ENCODE measurements at regions not wholly inside any gene's neighbourhood (a gene's known extent, or its start where the extent isn't known, plus 50 kb on each side); places are given as distances from the start of the nearest gene placed in this dataset.

GRCh38 chr14:87522575-87522974, 470.4 kb downstream of the GALC start:
- Histone ChIP-seq H3K4me1 (ENCODE audit: low read length) (peaks cover 31% of the 10 kb centered on the region), H3K9me3 (replicated peaks; ENCODE audit: insufficient read depth, low read length) (no peaks in the 10 kb centered on the region), H2AFZ (ENCODE audit: low read length) (no peak overlapping the region), H3K36me3 (replicated peaks; ENCODE audit: insufficient read depth, low read length) (no peaks in the 10 kb centered on the region), H3K4me3 (ENCODE audit: low read length) (no peak overlapping the region), H3K4me2 (ENCODE audit: low read depth, low read length) (no peak overlapping the region; the same call in 1 of the 2 replicates), H3K27ac (ENCODE audit: low read length) (peak overlapping the region; percentile 99; the same call in 1 of the 2 replicates), H3K9ac (ENCODE audit: low read length) (no peak overlapping the region), H4K20me1 (ENCODE audit: insufficient read depth, low read length) (no peaks in the 10 kb centered on the region), H3F3A (ENCODE audit: insufficient read depth, low read length) (peaks cover 23% of the 10 kb centered on the region), H3K9me2 (replicated peaks; ENCODE audit: insufficient read depth, low read length) (no peaks in the 10 kb centered on the region), H3K79me2 (ENCODE audit: low read length) (no peaks in the 10 kb centered on the region), H3K27me3 (replicated peaks; ENCODE audit: insufficient read depth, low read length) (no peaks in the 10 kb centered on the region)
- DNase-seq, result peak; percentile 67
- no peak for TF ChIP-seq EZH2phosphoT487 (IDR thresholded peaks at IDR 0.05; ENCODE audit: low read length)
- no peak for TF ChIP-seq EZH2 (optimal IDR thresholded peaks at IDR 0.05; ENCODE audit: low read depth, low read length)
- TF ChIP-seq CTCF (IDR thresholded peaks at IDR 0.05; ENCODE audit: low read length), result peak; percentile 34

DNA sequence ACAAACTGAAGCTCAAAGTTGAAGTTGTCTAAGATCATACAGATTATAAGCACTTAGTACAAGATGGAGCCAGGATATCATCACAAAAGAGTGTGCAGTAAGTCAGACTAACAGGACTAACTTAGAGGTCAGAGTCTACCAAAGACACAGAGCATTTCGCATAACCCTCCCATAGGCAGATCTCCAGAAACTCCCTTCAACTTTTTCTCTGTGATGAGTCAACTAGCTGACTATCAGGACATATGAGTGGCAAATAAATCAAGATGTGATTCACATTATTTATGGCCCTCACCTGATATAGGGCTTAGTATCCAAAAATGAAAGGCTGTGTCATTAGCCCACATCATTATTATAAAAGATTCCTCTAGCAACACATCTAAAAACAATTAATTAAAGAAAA, 484.6 kb downstream of the GALC start:
- no peaks in the 10 kb centered on the region for H3K9me3 ChIP-seq (replicated peaks; ENCODE audit: insufficient read depth, low read length)
- DNase-seq, result no peak
- H3K9ac ChIP-seq (ENCODE audit: low read length), result no peak overlapping the region
- no peaks in the 10 kb centered on the region for H3K4me1 ChIP-seq (ENCODE audit: low read length)
- TF ChIP-seq EZH2 (optimal IDR thresholded peaks at IDR 0.05; ENCODE audit: low read depth, low read length) (no peak), EZH2phosphoT487 (IDR thresholded peaks at IDR 0.05; ENCODE audit: low read length) (no peak), CTCF (IDR thresholded peaks at IDR 0.05; ENCODE audit: low read length) (no peak)
- H3K36me3 ChIP-seq (replicated peaks; ENCODE audit: insufficient read depth, low read length), result no peaks in the 10 kb centered on the region
- no peaks in the 10 kb centered on the region for H3K79me2 ChIP-seq (ENCODE audit: low read length)
- no peaks in the 10 kb centered on the region for H3K9me2 ChIP-seq (replicated peaks; ENCODE audit: insufficient read depth, low read length)
- H4K20me1 ChIP-seq (ENCODE audit: insufficient read depth, low read length), result no peaks in the 10 kb centered on the region
- no peak overlapping the region for H3K4me3 ChIP-seq (ENCODE audit: low read length)
- no peaks in the 10 kb centered on the region for H3F3A ChIP-seq (ENCODE audit: insufficient read depth, low read length)
- H3K27me3 ChIP-seq (replicated peaks; ENCODE audit: insufficient read depth, low read length), result no peaks in the 10 kb centered on the region
- H2AFZ ChIP-seq (ENCODE audit: low read length), result no peak overlapping the region
- no peak overlapping the region for H3K4me2 ChIP-seq (ENCODE audit: low read depth, low read length)
- no peak overlapping the region for H3K27ac ChIP-seq (ENCODE audit: low read length)

- Histone ChIP-seq H3K27me3 (replicated peaks; ENCODE audit: insufficient read depth, low read length) (no peaks in the 10 kb centered on the region), H3K79me2 (ENCODE audit: low read length) (no peaks in the 10 kb centered on the region), H3K4me3 (ENCODE audit: low read length) (no peak overlapping the region), H3K27ac (ENCODE audit: low read length) (no peak overlapping the region), H4K20me1 (ENCODE audit: insufficient read depth, low read length) (no peaks in the 10 kb centered on the region), H2AFZ (ENCODE audit: low read length) (no peak overlapping the region), H3K36me3 (replicated peaks; ENCODE audit: insufficient read depth, low read length) (no peaks in the 10 kb centered on the region), H3K9me2 (replicated peaks; ENCODE audit: insufficient read depth, low read length) (no peaks in the 10 kb centered on the region), H3K4me2 (ENCODE audit: low read depth, low read length) (no peak overlapping the region), H3F3A (ENCODE audit: insufficient read depth, low read length) (no peaks in the 10 kb centered on the region), H3K4me1 (ENCODE audit: low read length) (no peaks in the 10 kb centered on the region), H3K9me3 (replicated peaks; ENCODE audit: insufficient read depth, low read length) (no peaks in the 10 kb centered on the region), H3K9ac (ENCODE audit: low read length) (no peak overlapping the region)
- no peak for DNase-seq
- TF ChIP-seq CTCF (IDR thresholded peaks at IDR 0.05; ENCODE audit: low read length) (no peak), EZH2phosphoT487 (IDR thresholded peaks at IDR 0.05; ENCODE audit: low read length) (no peak), EZH2 (optimal IDR thresholded peaks at IDR 0.05; ENCODE audit: low read depth, low read length) (no peak)
These were observed 489.3 kb downstream of the GALC start for GRCh38 chr14:87503711-87504110.
